ENCODE measurements at regions not wholly inside any gene's neighbourhood (a gene's known extent, or its start where the extent isn't known, plus 50 kb on each side); places are given as distances from the start of the nearest gene placed in this dataset.

DNA sequence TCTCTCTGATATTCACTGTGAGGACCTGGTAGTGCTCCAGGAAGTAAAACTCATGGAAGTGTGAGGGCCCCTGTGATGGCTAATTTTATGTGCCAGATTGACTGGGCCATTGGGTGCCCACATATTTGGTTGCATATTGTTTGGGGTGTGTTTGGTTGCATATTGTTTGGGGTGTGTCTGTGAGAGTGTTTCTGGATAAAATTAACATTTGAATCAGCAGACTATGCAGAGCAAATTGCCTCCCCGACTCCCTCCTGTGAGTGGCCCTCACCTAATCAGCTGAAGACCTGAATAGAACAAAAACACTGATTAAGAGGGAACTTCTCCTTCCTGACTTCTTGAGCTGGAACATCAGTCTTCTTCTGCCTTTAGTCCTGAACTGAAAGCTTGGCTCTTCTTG lies 173.3 kb upstream of the LINC00305 start:
- TF ChIP-seq PPARA (CRISPR knock-in tag; IDR thresholded peaks at IDR 0.05; ENCODE audit: borderline replicate concordance) (no peak), BACH2 (CRISPR knock-in tag; IDR thresholded peaks at IDR 0.05; ENCODE audit: borderline replicate concordance) (no peak), CREB5 (CRISPR knock-in tag; IDR thresholded peaks at IDR 0.05; ENCODE audit: low read depth) (no peak), SNAI2 (CRISPR knock-in tag; IDR thresholded peaks at IDR 0.05) (no peak), ZFP3 (CRISPR knock-in tag; IDR thresholded peaks at IDR 0.05) (no peak), ZNF565 (CRISPR knock-in tag; conservative IDR thresholded peaks at IDR 0.05; ENCODE audit: low read depth) (no peak), ZC3H10 (CRISPR knock-in tag; IDR thresholded peaks at IDR 0.05) (no peak), RARB (CRISPR knock-in tag; IDR thresholded peaks at IDR 0.05) (no peak), ZFP30 (CRISPR knock-in tag; IDR thresholded peaks at IDR 0.05) (no peak)
- TF ChIP-seq, protein P1, sequence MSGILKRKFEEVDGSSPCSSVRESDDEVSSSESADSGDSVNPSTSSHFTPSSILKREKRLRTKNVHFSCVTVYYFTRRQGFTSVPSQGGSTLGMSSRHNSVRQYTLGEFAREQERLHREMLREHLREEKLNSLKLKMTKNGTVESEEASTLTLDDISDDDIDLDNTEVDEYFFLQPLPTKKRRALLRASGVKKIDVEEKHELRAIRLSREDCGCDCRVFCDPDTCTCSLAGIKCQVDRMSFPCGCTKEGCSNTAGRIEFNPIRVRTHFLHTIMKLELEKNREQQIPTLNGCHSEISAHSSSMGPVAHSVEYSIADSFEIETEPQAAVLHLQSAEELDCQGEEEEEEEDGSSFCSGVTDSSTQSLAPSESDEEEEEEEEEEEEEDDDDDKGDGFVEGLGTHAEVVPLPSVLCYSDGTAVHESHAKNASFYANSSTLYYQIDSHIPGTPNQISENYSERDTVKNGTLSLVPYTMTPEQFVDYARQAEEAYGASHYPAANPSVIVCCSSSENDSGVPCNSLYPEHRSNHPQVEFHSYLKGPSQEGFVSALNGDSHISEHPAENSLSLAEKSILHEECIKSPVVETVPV (CRISPR knock-in tag; IDR thresholded peaks at IDR 0.05): no peak
- TF ChIP-seq, protein P2, sequence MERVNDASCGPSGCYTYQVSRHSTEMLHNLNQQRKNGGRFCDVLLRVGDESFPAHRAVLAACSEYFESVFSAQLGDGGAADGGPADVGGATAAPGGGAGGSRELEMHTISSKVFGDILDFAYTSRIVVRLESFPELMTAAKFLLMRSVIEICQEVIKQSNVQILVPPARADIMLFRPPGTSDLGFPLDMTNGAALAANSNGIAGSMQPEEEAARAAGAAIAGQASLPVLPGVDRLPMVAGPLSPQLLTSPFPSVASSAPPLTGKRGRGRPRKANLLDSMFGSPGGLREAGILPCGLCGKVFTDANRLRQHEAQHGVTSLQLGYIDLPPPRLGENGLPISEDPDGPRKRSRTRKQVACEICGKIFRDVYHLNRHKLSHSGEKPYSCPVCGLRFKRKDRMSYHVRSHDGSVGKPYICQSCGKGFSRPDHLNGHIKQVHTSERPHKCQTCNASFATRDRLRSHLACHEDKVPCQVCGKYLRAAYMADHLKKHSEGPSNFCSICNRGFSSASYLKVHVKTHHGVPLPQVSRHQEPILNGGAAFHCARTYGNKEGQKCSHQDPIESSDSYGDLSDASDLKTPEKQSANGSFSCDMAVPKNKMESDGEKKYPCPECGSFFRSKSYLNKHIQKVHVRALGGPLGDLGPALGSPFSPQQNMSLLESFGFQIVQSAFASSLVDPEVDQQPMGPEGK (CRISPR knock-in tag; IDR thresholded peaks at IDR 0.05; ENCODE audit: borderline replicate concordance): no peak
